Left colon (tissue), 2 donors: ENCODE measurements at regions not wholly inside any gene's neighbourhood (a gene's known extent, or its start where the extent isn't known, plus 50 kb on each side); places are given as distances from the start of the nearest gene placed in this dataset.

ENCODE experiments used
- ATAC-seq: fragments of 200-7000 bp; cut with Tn5 transposase; one replicate; pipeline ENCODE4 v1.9.1; 2020; ENCODE audit warnings: mild to moderate bottlenecking, moderate library complexity
- DNase-seq, 2 donors: peaks; one replicate each; pipeline ENCODE4 v3.0.0-alpha.2; 2020
- intact Hi-C, 2 donors: fragments of 100-400 bp; cut with DNase I in 1 of 2; cut with micrococcal nuclease in 1 of 2; formaldehyde crosslinking; loops; one replicate each; pipeline versions ENCODE4 v1.11.2 to v1.14.0; 2022; cut with DNase I, micrococcal nuclease
- donor health status: DM: no; HTN: no; CAD: no.
- donor health status: DM: yes; HTN: yes; CAD: no.

- no peak for DNase-seq
- no peak for ATAC-seq
- intact Hi-C loops, result no loop called here
These were observed 350.0 kb downstream of the CXCL12 start for GRCh38 chr10:44034946-44035345.

GRCh38 chr10:44033008-44033407, 351.9 kb downstream of the CXCL12 start:
- intact Hi-C loops, result no loop called here
- DNase-seq (no peak), ATAC-seq (no peak)

- ATAC-seq, result no peak
- DNase-seq, result no peak
- intact Hi-C loops, result no loop called here
These were observed 352.7 kb downstream of the CXCL12 start for GRCh38 chr10:44032216-44032615.

- DNase-seq (no peak), ATAC-seq (no peak)
- intact Hi-C loops, result no loop called here
These were observed 354.2 kb downstream of the CXCL12 start for GRCh38 chr10:44030738-44031137.

- DNase-seq, result no peak
- no peak for ATAC-seq
- intact Hi-C loops, result no loop called here
These were observed 354.8 kb downstream of the CXCL12 start for GRCh38 chr10:44030132-44030531.

- DNase-seq (no peak), ATAC-seq (no peak)
- intact Hi-C loops, result no loop called here
These were observed 356.3 kb downstream of the CXCL12 start for GRCh38 chr10:44028384-44029137.

- intact Hi-C loops, result no loop called here
- DNase-seq, result no peak
- no peak for ATAC-seq
These were observed 360.4 kb downstream of the CXCL12 start for GRCh38 chr10:44024356-44025116.

GRCh38 chr10:44023517-44023916, 361.4 kb downstream of the CXCL12 start:
- ATAC-seq, result no peak
- intact Hi-C loops, result no loop called here
- no peak for DNase-seq

GRCh38 chr10:44022203-44022602, 362.7 kb downstream of the CXCL12 start:
- intact Hi-C loops, result no loop called here
- DNase-seq, result no peak
- no peak for ATAC-seq

GRCh38 chr10:44020322-44021111, 364.4 kb downstream of the CXCL12 start:
- peak; percentile 93 for ATAC-seq
- DNase-seq, result no peak

GRCh38 chr10:44017483-44018145, 367.3 kb downstream of the CXCL12 start:
- intact Hi-C loops, result no loop called here
- ATAC-seq (no peak), DNase-seq (no peak)

More at GRCh38 chr10:44020322-44021111, 364.4 kb downstream of the CXCL12 start:
- intact Hi-C loops, result no loop called here

GRCh38 chr10:44016589-44017482, 368.1 kb downstream of the CXCL12 start:
- no peak for DNase-seq
- intact Hi-C loops, result no loop called here
- ATAC-seq, result no peak

GRCh38 chr10:44015702-44016500, 367.2 kb upstream of the ZNF32 start:
- DNase-seq, result no peak
- no peak for ATAC-seq
- intact Hi-C loops, result no loop called here

- DNase-seq (no peak), ATAC-seq (no peak)
- intact Hi-C loops, result no loop called here
These were observed 366.1 kb upstream of the ZNF32 start for GRCh38 chr10:44014644-44015250.

GRCh38 chr10:44013981-44014380, 365.3 kb upstream of the ZNF32 start:
- ATAC-seq, result no peak
- intact Hi-C loops, result no loop called here
- DNase-seq, result no peak

- no peak for DNase-seq
- intact Hi-C loops, result no loop called here
- no peak for ATAC-seq
These were observed 364.2 kb upstream of the ZNF32 start for GRCh38 chr10:44012921-44013320.

- no peak for DNase-seq
- ATAC-seq, result no peak
- intact Hi-C loops, result no loop called here
These were observed 362.9 kb upstream of the ZNF32 start for GRCh38 chr10:44011603-44011981.
